ENCODE measurements at regions not wholly inside any gene's neighbourhood (a gene's known extent, or its start where the extent isn't known, plus 50 kb on each side); places are given as distances from the start of the nearest gene placed in this dataset.
A peak's percentile ranks its signal among the peaks of the same experiment; 100 is the strongest.

GRCh38 chr2:58893656-58894351 lies 652.7 kb upstream of the FANCL start:
- Histone ChIP-seq H3K36me3 (ENCODE audit: control insufficient read depth, insufficient read depth, low read length) (no peaks in the 10 kb centered on the region), H3K27me3 (ENCODE audit: control insufficient read depth, insufficient read depth, low read length, poor library complexity, severe bottlenecking) (no peaks in the 10 kb centered on the region), H3K27ac (ENCODE audit: low read depth, low read length) (no peak overlapping the region), H3K9me3 (ENCODE audit: control insufficient read depth, low read length) (no peaks in the 10 kb centered on the region), H3K4me1 (ENCODE audit: control insufficient read depth, insufficient read depth, low read length) (no peaks in the 10 kb centered on the region), H3K9ac (ENCODE audit: extremely low read depth, low read length, poor library complexity, severe bottlenecking) (no peak overlapping the region), H3K4me3 (ENCODE audit: low read length) (no peak overlapping the region)
- Mint-ChIP-seq H3K9me3 (no peaks in the 10 kb centered on the region), H3K27ac (no peak overlapping the region), H3K4me3 (no peak overlapping the region), H3K36me3 (ENCODE audit: low read depth) (no peaks in the 10 kb centered on the region), H3K4me1 (no peaks in the 10 kb centered on the region), H3K27me3 (ENCODE audit: insufficient read depth) (no peaks in the 10 kb centered on the region)
- TF ChIP-seq, protein P1, sequence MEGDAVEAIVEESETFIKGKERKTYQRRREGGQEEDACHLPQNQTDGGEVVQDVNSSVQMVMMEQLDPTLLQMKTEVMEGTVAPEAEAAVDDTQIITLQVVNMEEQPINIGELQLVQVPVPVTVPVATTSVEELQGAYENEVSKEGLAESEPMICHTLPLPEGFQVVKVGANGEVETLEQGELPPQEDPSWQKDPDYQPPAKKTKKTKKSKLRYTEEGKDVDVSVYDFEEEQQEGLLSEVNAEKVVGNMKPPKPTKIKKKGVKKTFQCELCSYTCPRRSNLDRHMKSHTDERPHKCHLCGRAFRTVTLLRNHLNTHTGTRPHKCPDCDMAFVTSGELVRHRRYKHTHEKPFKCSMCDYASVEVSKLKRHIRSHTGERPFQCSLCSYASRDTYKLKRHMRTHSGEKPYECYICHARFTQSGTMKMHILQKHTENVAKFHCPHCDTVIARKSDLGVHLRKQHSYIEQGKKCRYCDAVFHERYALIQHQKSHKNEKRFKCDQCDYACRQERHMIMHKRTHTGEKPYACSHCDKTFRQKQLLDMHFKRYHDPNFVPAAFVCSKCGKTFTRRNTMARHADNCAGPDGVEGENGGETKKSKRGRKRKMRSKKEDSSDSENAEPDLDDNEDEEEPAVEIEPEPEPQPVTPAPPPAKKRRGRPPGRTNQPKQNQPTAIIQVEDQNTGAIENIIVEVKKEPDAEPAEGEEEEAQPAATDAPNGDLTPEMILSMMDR (conservative IDR thresholded peaks at IDR 0.05), result no peak
- no peak for DNase-seq
- WGBS, 2 experiments (ENCODE audit: insufficient coverage in 1 of 2, insufficient read length in 1 of 2), result 91 to 100% methylated on average over 2 to 14 of the region's 14 CpGs

- H3K9ac ChIP-seq (ENCODE audit: extremely low read depth, low read length, poor library complexity, severe bottlenecking), result no peak overlapping the region
- TF ChIP-seq, protein P1 (conservative IDR thresholded peaks at IDR 0.05), result no peak
- WGBS, 2 experiments (ENCODE audit: insufficient coverage in 1 of 2, insufficient read length in 1 of 2), result 94 to 100% methylated on average over 2 to 4 of the region's 4 CpGs
- Mint-ChIP-seq H3K27ac (no peak overlapping the region), H3K4me1 (no peaks in the 10 kb centered on the region), H3K36me3 (ENCODE audit: low read depth) (no peaks in the 10 kb centered on the region), H3K27me3 (ENCODE audit: insufficient read depth) (no peaks in the 10 kb centered on the region), H3K9me3 (no peaks in the 10 kb centered on the region), H3K4me3 (no peak overlapping the region)
- H3K36me3 ChIP-seq (ENCODE audit: control insufficient read depth, insufficient read depth, low read length), result no peaks in the 10 kb centered on the region
- DNase-seq, result no peak
- H3K27me3 ChIP-seq (ENCODE audit: control insufficient read depth, insufficient read depth, low read length, poor library complexity, severe bottlenecking), result no peaks in the 10 kb centered on the region
- no peaks in the 10 kb centered on the region for H3K9me3 ChIP-seq (ENCODE audit: control insufficient read depth, low read length)
- H3K4me1 ChIP-seq (ENCODE audit: control insufficient read depth, insufficient read depth, low read length), result no peaks in the 10 kb centered on the region
- no peak overlapping the region for H3K27ac ChIP-seq (ENCODE audit: low read depth, low read length)
- no peak overlapping the region for H3K4me3 ChIP-seq (ENCODE audit: low read length)
These were observed 650.8 kb upstream of the FANCL start for GRCh38 chr2:58891828-58892377.

- Mint-ChIP-seq H3K9me3 (no peaks in the 10 kb centered on the region), H3K27me3 (ENCODE audit: insufficient read depth) (no peaks in the 10 kb centered on the region), H3K36me3 (ENCODE audit: low read depth) (no peaks in the 10 kb centered on the region), H3K4me1 (no peaks in the 10 kb centered on the region), H3K27ac (no peak overlapping the region), H3K4me3 (no peak overlapping the region)
- no peak for DNase-seq
- H3K36me3 ChIP-seq (ENCODE audit: control insufficient read depth, insufficient read depth, low read length), result no peaks in the 10 kb centered on the region
- no peak overlapping the region for H3K9ac ChIP-seq (ENCODE audit: extremely low read depth, low read length, poor library complexity, severe bottlenecking)
- H3K4me1 ChIP-seq (ENCODE audit: control insufficient read depth, insufficient read depth, low read length), result no peaks in the 10 kb centered on the region
- WGBS, 2 experiments (ENCODE audit: insufficient coverage in 1 of 2, insufficient read length in 1 of 2), result 77 to 100% methylated on average over 1 of the region's 2 CpGs
- no peak overlapping the region for H3K27ac ChIP-seq (ENCODE audit: low read depth, low read length)
- no peaks in the 10 kb centered on the region for H3K9me3 ChIP-seq (ENCODE audit: control insufficient read depth, low read length)
- no peaks in the 10 kb centered on the region for H3K27me3 ChIP-seq (ENCODE audit: control insufficient read depth, insufficient read depth, low read length, poor library complexity, severe bottlenecking)
- TF ChIP-seq, protein P1 (conservative IDR thresholded peaks at IDR 0.05), result peak; percentile 53
- no peak overlapping the region for H3K4me3 ChIP-seq (ENCODE audit: low read length)
These were observed 649.9 kb upstream of the FANCL start for GRCh38 chr2:58890865-58891525.

Data from endodermal cell (in vitro differentiated cells).